ENCODE measurements at regions not wholly inside any gene's neighbourhood (a gene's known extent, or its start where the extent isn't known, plus 50 kb on each side); places are given as distances from the start of the nearest gene placed in this dataset.
"Not testable (repeated sequence)": the region's sequence is repeated elsewhere in the genome, so short reads cannot be mapped to it uniquely, and the experiment has no call there.

DNA sequence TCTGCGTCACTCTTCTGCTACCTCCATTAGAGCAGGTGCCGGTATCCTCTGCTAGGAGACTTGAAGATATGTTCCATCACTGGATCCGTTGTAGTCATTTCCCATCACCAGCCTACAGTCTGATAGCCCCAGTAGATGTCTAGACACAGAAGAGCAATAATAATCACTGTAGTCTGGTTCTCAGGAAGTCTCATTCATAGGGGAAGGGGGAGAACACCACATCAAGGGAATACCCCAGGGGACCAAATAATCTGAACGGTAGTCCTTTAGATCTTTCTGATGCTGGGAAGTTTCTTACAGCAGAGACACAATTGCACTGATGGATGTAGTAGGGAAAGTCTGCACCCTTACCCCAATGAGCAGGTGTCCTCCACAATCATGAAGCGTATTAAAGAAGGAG is 595.0 kb downstream of the EPHA3 start:
- H3K27me3 Mint-ChIP-seq (ENCODE audit: low read depth), result no peaks in the 10 kb centered on the region
- H3K27ac Mint-ChIP-seq, result no peak overlapping the region
- H3K9me3 Mint-ChIP-seq, result peaks cover 44% of the 10 kb centered on the region
- no peaks in the 10 kb centered on the region for H3K36me3 Mint-ChIP-seq (ENCODE audit: low read depth)
- H3K4me1 Mint-ChIP-seq (ENCODE audit: low read depth), result no peaks in the 10 kb centered on the region
- no peak for DNase-seq (ENCODE audit: low spot score)
- intact Hi-C loops (cut with micrococcal nuclease), result no loop called here
- H3K4me3 Mint-ChIP-seq (ENCODE audit: low read depth), result no peak overlapping the region

GRCh38 chr3:89713196-89713595 is 605.8 kb downstream of the EPHA3 start:
- Mint-ChIP-seq H3K36me3 (ENCODE audit: low read depth) (no peaks in the 10 kb centered on the region), H3K9me3 (peaks cover 35% of the 10 kb centered on the region), H3K4me1 (ENCODE audit: low read depth) (no peaks in the 10 kb centered on the region), H3K27me3 (ENCODE audit: low read depth) (no peaks in the 10 kb centered on the region), H3K27ac (no peak overlapping the region), H3K4me3 (ENCODE audit: low read depth) (no peak overlapping the region)
- intact Hi-C loops (cut with micrococcal nuclease), result no loop called here
- no peak for DNase-seq (ENCODE audit: low spot score)

DNA sequence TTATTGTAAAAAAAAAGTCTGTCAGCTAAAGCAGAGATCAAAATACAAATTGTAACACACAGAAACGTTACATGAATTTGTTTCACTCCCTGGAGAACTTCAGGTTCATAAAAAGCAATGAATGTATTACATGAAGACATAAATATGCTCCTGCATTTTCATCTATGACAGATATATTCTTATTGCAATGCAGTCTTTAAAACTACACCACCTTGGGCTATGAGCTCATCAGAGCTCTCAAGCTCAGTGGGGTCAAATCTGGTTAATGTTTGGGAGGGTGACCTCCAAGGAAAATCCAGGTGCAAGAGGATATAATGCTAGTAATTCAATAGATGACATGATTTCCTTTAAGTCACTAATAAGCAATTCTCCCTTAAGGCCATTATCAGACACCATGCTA is 606.8 kb downstream of the EPHA3 start:
- intact Hi-C loops (cut with micrococcal nuclease), result no loop called here
- no peak overlapping the region for H3K27ac Mint-ChIP-seq

DNA sequence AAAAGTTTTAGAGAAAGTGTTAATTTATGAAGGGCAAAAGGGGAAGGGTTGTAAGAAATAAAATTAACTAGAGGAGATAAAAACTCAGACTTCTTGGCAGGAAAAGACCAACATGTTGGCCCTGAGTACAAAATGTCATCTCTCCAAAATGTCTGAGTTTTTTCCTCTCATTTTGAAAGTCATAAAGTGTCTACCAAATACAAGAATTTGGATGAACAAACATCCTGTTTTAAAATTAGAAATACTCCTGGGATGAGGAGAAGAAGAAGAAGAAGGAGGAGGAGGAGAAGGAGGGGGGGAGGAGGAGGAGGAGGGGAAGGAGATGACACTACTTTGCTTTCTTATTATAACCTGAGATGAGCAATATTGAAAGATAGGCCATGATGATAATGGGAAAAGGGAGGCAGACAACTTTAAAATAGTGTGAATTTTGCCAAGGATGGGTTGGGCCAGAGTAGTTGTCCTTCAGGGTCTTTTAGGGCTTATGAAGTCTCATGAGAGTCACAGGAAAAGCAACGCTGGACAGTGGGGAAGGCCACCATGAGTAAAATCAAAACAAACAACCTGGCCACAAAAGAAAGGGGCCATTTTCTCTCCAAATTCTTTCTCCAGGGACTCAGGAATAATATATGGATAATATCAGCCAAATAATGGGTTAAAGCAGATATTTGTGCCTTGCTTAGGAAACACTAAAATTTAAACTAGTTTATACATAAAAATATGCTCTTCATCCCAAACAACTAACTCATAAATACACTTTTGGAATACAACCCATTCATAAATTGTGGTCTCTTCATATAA is 632.9 kb downstream of the EPHA3 start:
- Mint-ChIP-seq H3K4me3 (ENCODE audit: low read depth) (no peak overlapping the region), H3K4me1 (ENCODE audit: low read depth) (no peaks in the 10 kb centered on the region), H3K36me3 (ENCODE audit: low read depth) (no peaks in the 10 kb centered on the region), H3K27me3 (ENCODE audit: low read depth) (no peaks in the 10 kb centered on the region), H3K27ac (no peak overlapping the region), H3K9me3 (peaks cover 19% of the 10 kb centered on the region)
- DNase-seq (ENCODE audit: low spot score), result no peak
- intact Hi-C loops (cut with micrococcal nuclease), result no loop called here

More for the DNA sequence above, 606.8 kb downstream of the EPHA3 start:
- Mint-ChIP-seq H3K9me3 (peaks cover 36% of the 10 kb centered on the region), H3K36me3 (ENCODE audit: low read depth) (no peaks in the 10 kb centered on the region), H3K4me3 (ENCODE audit: low read depth) (no peak overlapping the region), H3K27me3 (ENCODE audit: low read depth) (no peaks in the 10 kb centered on the region), H3K4me1 (ENCODE audit: low read depth) (no peaks in the 10 kb centered on the region)
- DNase-seq (ENCODE audit: low spot score), result no peak

GRCh38 chr3:89740881-89741177 is 633.4 kb downstream of the EPHA3 start:
- intact Hi-C loops (cut with micrococcal nuclease), result no loop called here
- peaks cover 24% of the 10 kb centered on the region for H3K9me3 Mint-ChIP-seq
- no peaks in the 10 kb centered on the region for H3K4me1 Mint-ChIP-seq (ENCODE audit: low read depth)
- no peak overlapping the region for H3K4me3 Mint-ChIP-seq (ENCODE audit: low read depth)
- no peak for DNase-seq (ENCODE audit: low spot score)
- H3K36me3 Mint-ChIP-seq (ENCODE audit: low read depth), result no peaks in the 10 kb centered on the region
- H3K27me3 Mint-ChIP-seq (ENCODE audit: low read depth), result no peaks in the 10 kb centered on the region
- H3K27ac Mint-ChIP-seq, result no peak overlapping the region

DNA sequence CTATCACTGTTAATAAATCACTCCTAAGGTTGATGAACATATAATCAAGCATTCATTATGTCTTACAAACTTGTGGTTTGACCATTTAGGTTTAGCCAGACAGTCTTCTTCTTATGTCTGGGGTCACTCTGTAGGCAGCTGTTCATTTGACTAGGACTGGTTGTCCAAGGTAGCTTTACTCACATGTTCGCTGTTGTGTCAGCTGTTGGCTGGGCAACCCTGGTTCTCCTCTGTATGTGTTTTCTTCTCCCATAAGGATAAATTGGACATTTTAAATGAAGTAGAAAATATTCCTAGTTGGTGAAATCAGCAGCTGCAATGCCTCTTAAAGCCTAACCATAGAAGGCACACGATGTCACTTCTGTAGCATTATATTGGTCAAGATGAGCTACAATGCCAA is 635.1 kb downstream of the EPHA3 start:
- Mint-ChIP-seq H3K4me3 (ENCODE audit: low read depth) (no peak overlapping the region), H3K27me3 (ENCODE audit: low read depth) (no peaks in the 10 kb centered on the region), H3K4me1 (ENCODE audit: low read depth) (no peaks in the 10 kb centered on the region), H3K9me3 (peaks cover 29% of the 10 kb centered on the region), H3K27ac (no peak overlapping the region), H3K36me3 (ENCODE audit: low read depth) (no peaks in the 10 kb centered on the region)
- no peak for DNase-seq (ENCODE audit: low spot score)
- intact Hi-C loops (cut with micrococcal nuclease), result no loop called here

DNA sequence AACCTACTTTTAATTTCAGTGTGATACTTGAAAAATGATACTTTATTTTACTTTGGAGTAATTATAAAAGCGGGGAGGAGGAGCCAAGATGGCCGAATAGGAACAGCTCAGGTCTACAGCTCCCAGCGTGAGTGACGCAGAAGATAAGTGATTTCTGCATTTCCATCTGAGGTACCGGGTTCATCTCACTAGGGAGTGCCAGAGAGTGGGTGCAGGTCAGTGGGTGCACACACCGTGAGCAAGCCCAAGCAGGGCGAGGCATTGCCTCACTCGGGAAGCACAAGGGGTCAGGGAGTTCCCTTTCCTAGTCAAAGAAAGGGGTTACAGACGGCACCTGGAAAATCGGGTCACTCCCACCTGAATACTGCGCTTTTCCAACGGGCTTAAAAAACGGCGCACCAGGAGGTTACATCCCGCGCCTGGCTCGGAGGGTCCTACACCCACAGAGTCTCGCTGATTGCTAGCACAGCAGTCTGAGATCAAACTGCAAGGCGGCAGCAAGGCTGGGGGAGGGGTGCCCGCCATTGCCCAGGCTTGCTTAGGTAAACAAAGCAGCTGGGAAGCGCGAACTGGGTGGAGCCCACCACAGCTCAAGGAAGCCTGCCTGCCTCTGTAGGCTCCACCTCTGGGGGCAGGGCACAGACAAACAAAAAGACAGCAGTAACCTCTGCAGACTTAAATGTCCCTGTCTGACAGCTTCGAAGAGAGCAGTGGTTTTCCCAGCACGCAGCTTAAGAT is 640.3 kb downstream of the EPHA3 start:
- DNase-seq (ENCODE audit: low spot score); H3K4me3 Mint-ChIP-seq (ENCODE audit: low read depth); H3K27me3 Mint-ChIP-seq (ENCODE audit: low read depth); H3K4me1 Mint-ChIP-seq (ENCODE audit: low read depth); H3K36me3 Mint-ChIP-seq (ENCODE audit: low read depth); intact Hi-C loops (cut with micrococcal nuclease); H3K27ac Mint-ChIP-seq: not testable (repeated sequence)
- peaks cover 27% of the 10 kb centered on the region for H3K9me3 Mint-ChIP-seq

DNA sequence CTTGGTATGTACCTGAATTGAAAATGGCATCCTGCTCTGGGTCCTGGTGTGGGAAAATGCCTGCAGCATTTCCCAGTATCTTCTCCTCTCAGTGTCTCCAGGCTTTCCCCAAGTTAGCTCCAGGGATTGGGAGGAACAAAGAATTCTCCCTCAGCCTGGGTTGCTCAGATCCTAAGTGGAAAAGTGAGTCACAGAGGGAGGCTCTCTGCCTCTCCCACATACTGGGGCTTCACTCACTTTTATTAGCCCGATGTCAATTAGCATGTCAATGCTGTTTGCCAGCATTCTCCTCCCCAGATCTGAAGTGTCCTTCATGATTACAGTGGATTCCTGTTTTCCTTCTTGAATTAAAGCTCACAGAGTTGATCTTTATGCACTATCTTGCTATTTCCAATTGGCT is 655.0 kb downstream of the EPHA3 start:
- no peak overlapping the region for H3K4me3 Mint-ChIP-seq (ENCODE audit: low read depth)
- no peaks in the 10 kb centered on the region for H3K36me3 Mint-ChIP-seq (ENCODE audit: low read depth)
- peaks cover 44% of the 10 kb centered on the region for H3K9me3 Mint-ChIP-seq
- H3K27me3 Mint-ChIP-seq (ENCODE audit: low read depth), result no peaks in the 10 kb centered on the region
- no peaks in the 10 kb centered on the region for H3K4me1 Mint-ChIP-seq (ENCODE audit: low read depth)
- DNase-seq (ENCODE audit: low spot score), result no peak
- no peak overlapping the region for H3K27ac Mint-ChIP-seq
- intact Hi-C loops (cut with micrococcal nuclease), result no loop called here

DNA sequence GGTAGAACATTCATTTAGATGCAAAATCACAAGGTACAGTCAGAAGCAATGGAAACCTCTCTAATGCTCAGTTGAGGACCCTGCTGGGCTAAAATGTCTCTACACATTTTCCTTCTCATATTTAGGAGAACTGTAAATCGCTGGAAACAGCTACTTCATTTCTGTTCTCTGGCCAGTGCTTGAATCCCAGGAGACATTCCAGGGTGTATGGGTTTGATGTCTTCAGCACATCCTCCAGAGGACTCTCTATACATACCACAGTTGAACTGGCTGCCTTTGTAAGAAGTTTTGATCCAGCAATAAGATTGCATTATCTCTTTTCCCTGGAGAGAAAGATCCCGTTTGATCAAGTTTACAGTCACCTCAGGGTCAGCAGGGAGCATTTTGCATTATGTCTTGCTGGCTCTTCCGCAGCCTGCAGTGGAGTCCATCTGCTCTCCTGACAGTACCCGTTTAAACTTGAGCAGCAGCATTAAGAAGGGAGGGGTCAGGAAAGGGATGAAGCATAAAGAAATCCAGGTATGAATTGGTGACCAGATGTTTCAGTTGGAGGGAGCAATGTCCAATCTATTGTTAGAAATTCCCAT is 676.0 kb downstream of the EPHA3 start:
- Mint-ChIP-seq H3K4me3 (ENCODE audit: low read depth) (no peak overlapping the region), H3K36me3 (ENCODE audit: low read depth) (no peaks in the 10 kb centered on the region), H3K27ac (no peak overlapping the region), H3K27me3 (ENCODE audit: low read depth) (no peaks in the 10 kb centered on the region), H3K9me3 (peaks cover 41% of the 10 kb centered on the region), H3K4me1 (ENCODE audit: low read depth) (no peaks in the 10 kb centered on the region)
- intact Hi-C loops (cut with micrococcal nuclease), result no loop called here
- no peak for DNase-seq (ENCODE audit: low spot score)

DNA sequence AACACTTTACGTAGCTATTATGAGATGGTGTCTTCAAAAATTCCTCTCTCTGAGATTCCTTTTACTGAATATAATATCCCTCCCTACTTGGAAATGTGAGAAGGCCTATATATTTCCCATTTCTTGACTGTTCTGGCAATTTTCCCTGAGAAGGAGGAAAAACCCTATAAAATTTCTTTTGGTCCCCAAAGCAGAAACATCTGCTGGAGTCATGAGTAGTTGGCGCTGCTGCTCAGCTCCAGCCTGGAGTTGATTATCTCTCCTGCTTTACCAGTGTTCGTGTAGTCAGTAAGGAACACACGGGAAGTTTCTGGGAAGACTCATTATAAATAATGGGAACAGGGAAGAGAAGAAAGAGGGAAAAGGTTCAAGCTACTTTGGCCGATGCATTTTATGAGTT is 680.1 kb downstream of the EPHA3 start:
- DNase-seq (ENCODE audit: low spot score), result no peak
- Mint-ChIP-seq H3K27me3 (ENCODE audit: low read depth) (no peaks in the 10 kb centered on the region), H3K9me3 (peaks cover 42% of the 10 kb centered on the region), H3K4me3 (ENCODE audit: low read depth) (no peak overlapping the region), H3K4me1 (ENCODE audit: low read depth) (no peaks in the 10 kb centered on the region), H3K36me3 (ENCODE audit: low read depth) (no peaks in the 10 kb centered on the region), H3K27ac (no peak overlapping the region)
- intact Hi-C loops (cut with micrococcal nuclease), result no loop called here

- Mint-ChIP-seq H3K4me1 (ENCODE audit: low read depth) (no peaks in the 10 kb centered on the region), H3K4me3 (ENCODE audit: low read depth) (no peak overlapping the region), H3K9me3 (peaks cover 46% of the 10 kb centered on the region), H3K27me3 (ENCODE audit: low read depth) (no peaks in the 10 kb centered on the region), H3K27ac (no peak overlapping the region), H3K36me3 (ENCODE audit: low read depth) (no peaks in the 10 kb centered on the region)
- intact Hi-C loops (cut with micrococcal nuclease), result no loop called here
- DNase-seq (ENCODE audit: low spot score), result no peak
Measured at GRCh38 chr3:89787979-89788378, 680.6 kb downstream of the EPHA3 start.

- Mint-ChIP-seq H3K9me3 (peaks cover 31% of the 10 kb centered on the region), H3K27ac (no peak overlapping the region)
- intact Hi-C loops (cut with micrococcal nuclease), result no loop called here
Measured at GRCh38 chr3:89795506-89795905, 688.1 kb downstream of the EPHA3 start.

DNA sequence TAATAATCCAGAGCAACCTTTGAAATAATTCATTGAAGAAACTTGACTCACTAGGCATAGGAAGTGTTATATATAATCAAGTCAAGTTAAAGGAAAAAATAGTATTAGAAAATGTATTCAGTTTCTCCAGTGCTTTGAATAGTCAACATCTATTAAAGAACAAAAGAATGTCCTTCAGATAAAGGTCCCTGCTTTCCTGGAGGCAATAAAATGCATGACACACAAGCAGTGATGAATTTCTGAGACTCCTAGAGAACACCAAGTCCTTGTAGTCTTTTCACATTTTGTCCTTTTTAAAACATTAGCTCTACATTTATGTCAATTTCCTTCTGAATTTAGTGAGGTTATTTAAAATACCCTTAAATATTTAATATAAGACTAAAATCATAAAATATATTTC is 695.5 kb downstream of the EPHA3 start:
- no peak for DNase-seq (ENCODE audit: low spot score)
- Mint-ChIP-seq H3K27me3 (ENCODE audit: low read depth) (no peaks in the 10 kb centered on the region), H3K9me3 (peaks cover 14% of the 10 kb centered on the region), H3K27ac (no peak overlapping the region), H3K36me3 (ENCODE audit: low read depth) (no peaks in the 10 kb centered on the region), H3K4me1 (ENCODE audit: low read depth) (no peaks in the 10 kb centered on the region), H3K4me3 (ENCODE audit: low read depth) (no peak overlapping the region)
- intact Hi-C loops (cut with micrococcal nuclease), result no loop called here

More at GRCh38 chr3:89795506-89795905, 688.1 kb downstream of the EPHA3 start:
- Mint-ChIP-seq H3K4me1 (ENCODE audit: low read depth) (no peaks in the 10 kb centered on the region), H3K27me3 (ENCODE audit: low read depth) (no peaks in the 10 kb centered on the region), H3K36me3 (ENCODE audit: low read depth) (no peaks in the 10 kb centered on the region), H3K4me3 (ENCODE audit: low read depth) (no peak overlapping the region)
- no peak for DNase-seq (ENCODE audit: low spot score)
